ENCODE measurements at regions not wholly inside any gene's neighbourhood (a gene's known extent, or its start where the extent isn't known, plus 50 kb on each side); places are given as distances from the start of the nearest gene placed in this dataset.

DNA sequence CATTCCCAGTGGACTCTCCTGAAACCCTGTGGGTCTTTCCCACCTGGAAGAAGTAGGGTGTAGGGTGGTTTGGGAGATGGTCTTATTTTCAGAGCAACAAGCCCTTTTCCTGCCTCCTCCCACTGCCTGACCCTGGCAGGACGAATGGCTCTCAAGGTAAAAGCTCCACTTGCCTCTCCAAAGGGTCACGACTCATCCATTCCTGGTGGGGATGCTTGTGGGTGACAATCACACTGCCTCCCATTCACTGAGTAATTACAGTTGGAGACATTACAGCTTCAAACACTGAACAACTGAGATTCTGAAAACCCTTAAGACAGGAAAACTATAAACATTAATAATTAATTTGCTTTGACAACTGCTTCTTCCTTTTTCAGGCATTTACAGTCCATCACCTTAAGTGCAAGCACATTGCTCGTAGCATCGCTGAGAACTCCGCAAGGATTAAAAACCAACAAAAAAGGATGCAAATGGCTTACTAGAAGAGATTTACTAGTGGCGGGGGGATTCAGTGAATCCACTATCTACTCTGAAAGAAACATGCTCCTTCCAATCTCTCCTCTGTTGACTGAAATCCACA is 199.6 kb upstream of the IRS2 start:
- no peaks in the 10 kb centered on the region for H3K9me3 ChIP-seq (ENCODE audit: control insufficient read depth, low read depth, low read length)
- H2BK12ac ChIP-seq (ENCODE audit: insufficient read length, low read depth, low read length): no peak overlapping the region

More for the DNA sequence above, 199.6 kb upstream of the IRS2 start:
- Histone ChIP-seq H2BK120ac (ENCODE audit: low read depth, low read length, poor library complexity, severe bottlenecking) (no peak overlapping the region), H3K18ac (ENCODE audit: insufficient read length, low read depth, low read length) (no peak overlapping the region), H4K8ac (replicated peaks; ENCODE audit: insufficient read length, low read depth, low read length) (no peak overlapping the region), H2AK5ac (ENCODE audit: insufficient read length, low read length) (no peak overlapping the region), H3K23ac (ENCODE audit: insufficient read length, low read depth, low read length) (no peak overlapping the region), H2AFZ (ENCODE audit: low read length) (no peak overlapping the region), H3K4me1 (ENCODE audit: insufficient read depth, low read length) (no peaks in the 10 kb centered on the region), H3K27ac (ENCODE audit: insufficient read length, low read depth, low read length) (no peak overlapping the region), H4K5ac (ENCODE audit: insufficient read length, low read depth, low read length) (no peak overlapping the region), H4K91ac (ENCODE audit: insufficient read length, low read depth, low read length) (no peak overlapping the region), H2BK15ac (ENCODE audit: low read depth, low read length) (no peak overlapping the region), H3K23me2 (ENCODE audit: insufficient read length, low read depth, low read length, poor library complexity, severe bottlenecking) (no peaks in the 10 kb centered on the region), H2BK20ac (ENCODE audit: low read depth, low read length, poor library complexity, severe bottlenecking) (no peak overlapping the region), H3T11ph (ENCODE audit: low read length) (no peak overlapping the region), H3K27me3 (ENCODE audit: insufficient read depth, low read length) (no peaks in the 10 kb centered on the region), H3K79me2 (ENCODE audit: insufficient read depth, low read length) (no peaks in the 10 kb centered on the region), H3K56ac (ENCODE audit: insufficient read length, low read depth, low read length) (no peak overlapping the region), H4K20me1 (ENCODE audit: control insufficient read depth, insufficient read depth, insufficient read length) (no peaks in the 10 kb centered on the region), H3K79me1 (ENCODE audit: insufficient read depth, low read depth, low read length, poor library complexity, severe bottlenecking) (no peaks in the 10 kb centered on the region), H3K14ac (ENCODE audit: insufficient read depth, low read length) (no peak overlapping the region), H3K4ac (ENCODE audit: low read depth, low read length) (no peak overlapping the region), H3K9ac (ENCODE audit: extremely low read depth, insufficient read length, low read length) (no peak overlapping the region), H2BK5ac (ENCODE audit: insufficient read length, low read length) (no peak overlapping the region), H3K4me2 (ENCODE audit: insufficient read depth, insufficient read length, low read length) (no peak overlapping the region)
- DNase-seq: no peak
- Mint-ChIP-seq H3K9me3 (no peaks in the 10 kb centered on the region; a peak in 1 of 5 replicates), H3K36me3 (ENCODE audit: insufficient read depth in 1 of 3, low read depth in 3 of 3) (no peaks in the 10 kb centered on the region), H3K27me3 (ENCODE audit: low read depth) (no peaks in the 10 kb centered on the region), H3K4me1 (peaks cover 0 to 3% of the 10 kb centered on the region in 2 experiments; a peak in 2 of 4 replicates), H3K27ac (no peak overlapping the region), H3K4me3 (no peak overlapping the region)
- WGBS (ENCODE audit: extremely low coverage, insufficient read length, low lambda C conversion rate): no CpG with 5 or more reads among the region's 6 CpGs
- TF ChIP-seq, protein P1, sequence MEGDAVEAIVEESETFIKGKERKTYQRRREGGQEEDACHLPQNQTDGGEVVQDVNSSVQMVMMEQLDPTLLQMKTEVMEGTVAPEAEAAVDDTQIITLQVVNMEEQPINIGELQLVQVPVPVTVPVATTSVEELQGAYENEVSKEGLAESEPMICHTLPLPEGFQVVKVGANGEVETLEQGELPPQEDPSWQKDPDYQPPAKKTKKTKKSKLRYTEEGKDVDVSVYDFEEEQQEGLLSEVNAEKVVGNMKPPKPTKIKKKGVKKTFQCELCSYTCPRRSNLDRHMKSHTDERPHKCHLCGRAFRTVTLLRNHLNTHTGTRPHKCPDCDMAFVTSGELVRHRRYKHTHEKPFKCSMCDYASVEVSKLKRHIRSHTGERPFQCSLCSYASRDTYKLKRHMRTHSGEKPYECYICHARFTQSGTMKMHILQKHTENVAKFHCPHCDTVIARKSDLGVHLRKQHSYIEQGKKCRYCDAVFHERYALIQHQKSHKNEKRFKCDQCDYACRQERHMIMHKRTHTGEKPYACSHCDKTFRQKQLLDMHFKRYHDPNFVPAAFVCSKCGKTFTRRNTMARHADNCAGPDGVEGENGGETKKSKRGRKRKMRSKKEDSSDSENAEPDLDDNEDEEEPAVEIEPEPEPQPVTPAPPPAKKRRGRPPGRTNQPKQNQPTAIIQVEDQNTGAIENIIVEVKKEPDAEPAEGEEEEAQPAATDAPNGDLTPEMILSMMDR (conservative IDR thresholded peaks at IDR 0.05): no peak
